ENCODE measurements at regions not wholly inside any gene's neighbourhood (a gene's known extent, or its start where the extent isn't known, plus 50 kb on each side); places are given as distances from the start of the nearest gene placed in this dataset.

GRCh38 chr12:124411281-124411878 lies 116.5 kb downstream of the RFLNA start:
- ATAC-seq (no peak), DNase-seq (no peak)
- H3K27ac Mint-ChIP-seq = no peak overlapping the region
- no peaks in the 10 kb centered on the region for H3K9me3 Mint-ChIP-seq (ENCODE audit: low read depth)
- no peaks in the 10 kb centered on the region for H3K27me3 Mint-ChIP-seq
- CTCF ChIA-PET = no interaction called here
- H3K36me3 Mint-ChIP-seq = no peaks in the 10 kb centered on the region
- no peaks in the 10 kb centered on the region for H3K4me1 Mint-ChIP-seq
- H3K4me3 Mint-ChIP-seq = no peak overlapping the region

DNA sequence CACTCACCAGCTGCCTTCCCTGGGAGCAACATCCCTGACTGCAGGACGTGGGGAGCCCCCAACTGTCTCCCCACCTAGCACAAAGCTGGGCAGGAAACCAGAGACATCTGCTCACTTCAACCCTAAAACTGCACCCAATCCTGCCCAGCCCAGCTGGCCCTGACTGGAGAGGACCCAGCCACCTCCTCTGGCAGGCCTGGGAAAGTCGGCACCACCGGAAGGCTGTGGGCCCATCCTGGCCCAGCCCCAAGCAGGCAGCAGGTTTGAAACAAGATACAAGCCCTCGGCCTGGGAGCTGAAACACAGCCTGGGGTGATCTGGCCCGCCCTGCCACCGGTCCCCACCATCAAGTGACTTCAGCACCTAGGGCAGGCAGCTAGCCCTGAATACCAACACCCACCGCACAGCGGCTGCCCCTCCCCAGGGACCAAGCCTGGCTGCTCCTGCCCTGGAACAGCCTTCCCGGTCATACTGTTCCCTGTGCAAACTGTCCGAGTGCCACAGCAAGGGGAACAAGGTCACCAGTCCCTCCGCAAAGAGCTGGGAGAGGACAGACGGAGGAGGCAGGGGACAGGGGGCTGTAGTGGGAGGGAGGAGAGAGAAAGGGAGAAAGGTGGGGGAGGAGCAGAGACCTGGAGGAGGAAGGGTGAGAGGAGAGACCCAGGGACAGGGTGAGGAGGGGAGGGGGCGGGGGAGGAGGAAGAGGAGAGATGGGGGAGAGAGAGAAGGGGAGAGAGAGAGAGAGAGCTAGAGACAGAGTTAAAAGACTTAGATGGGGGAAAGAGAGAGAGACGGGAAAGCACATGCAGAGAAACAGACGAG lies 115.7 kb downstream of the RFLNA start:
- Mint-ChIP-seq H3K27ac (no peak overlapping the region), H3K9me3 (ENCODE audit: low read depth) (no peaks in the 10 kb centered on the region), H3K27me3 (no peaks in the 10 kb centered on the region), H3K4me1 (no peaks in the 10 kb centered on the region), H3K4me3 (no peak overlapping the region), H3K36me3 (no peaks in the 10 kb centered on the region)
- ATAC-seq = no peak
- no peak for DNase-seq
- CTCF ChIA-PET = interaction anchor here (1.4 kb wide), 1 partner anchor 11 kb away, joined by 3 read pairs; no protein-coding TSS in a partner anchor

DNA sequence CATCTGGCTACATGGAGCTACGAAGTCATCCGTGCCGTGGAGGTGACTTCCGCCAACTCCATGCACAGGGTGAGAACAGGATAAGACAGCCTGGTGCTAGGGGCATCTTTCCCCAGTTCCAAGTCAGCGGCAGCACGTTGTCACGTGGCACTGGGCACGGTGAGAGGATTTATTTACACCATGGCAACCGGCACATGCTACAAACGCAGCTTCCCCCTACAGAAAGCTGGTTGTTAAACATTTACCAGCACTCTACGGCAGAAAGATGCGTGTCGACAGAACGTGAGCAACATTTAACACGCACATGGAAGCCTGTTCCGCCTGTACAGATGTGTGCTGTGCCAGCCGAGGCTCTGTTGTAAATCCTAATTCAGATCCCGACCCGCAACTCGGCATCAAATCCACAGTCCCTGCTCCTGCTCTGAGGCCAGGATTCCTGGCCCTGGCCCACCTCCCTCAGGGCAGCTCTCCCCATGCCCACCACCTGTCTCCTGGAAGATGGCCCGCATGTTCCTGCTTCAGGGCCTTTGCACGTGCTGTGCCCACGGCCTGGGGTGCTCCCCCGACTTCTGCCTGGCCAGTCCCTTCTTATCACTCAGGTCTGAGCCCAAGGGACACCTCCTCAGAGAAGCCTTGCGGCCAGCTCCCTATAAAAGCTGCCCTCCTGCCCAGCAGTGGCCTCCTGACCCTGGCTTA lies 114.1 kb downstream of the RFLNA start:
- Mint-ChIP-seq H3K27me3 (no peaks in the 10 kb centered on the region), H3K27ac (no peak overlapping the region), H3K36me3 (no peaks in the 10 kb centered on the region), H3K4me1 (no peaks in the 10 kb centered on the region), H3K4me3 (no peak overlapping the region), H3K9me3 (ENCODE audit: low read depth) (no peaks in the 10 kb centered on the region)
- no peak for DNase-seq
- CTCF ChIA-PET = interaction anchor here (1.1 to 1.4 kb wide), 2 partner anchors 10 to 15 kb away, joined by 3 read pairs; no protein-coding TSS in a partner anchor
- ATAC-seq = no peak

DNA sequence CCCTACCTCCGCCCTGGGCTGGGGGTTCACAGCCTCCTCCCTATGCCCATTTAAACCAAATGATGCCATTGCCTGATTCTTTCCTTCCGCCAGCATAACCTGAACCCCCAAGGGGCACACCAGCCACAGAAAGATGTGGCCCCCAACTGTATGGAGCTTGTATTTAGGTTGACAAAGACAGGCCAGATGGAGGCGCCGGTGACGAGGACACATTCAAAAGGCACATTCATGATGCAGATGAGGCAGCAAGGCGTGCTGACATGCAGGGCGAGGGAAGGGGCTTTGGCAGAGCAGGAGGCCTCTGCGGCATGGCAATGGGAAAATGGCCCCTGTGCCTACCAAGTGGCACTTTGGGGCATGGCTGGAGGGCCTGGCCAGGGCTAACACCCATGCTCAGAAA lies 112.2 kb downstream of the RFLNA start:
- Mint-ChIP-seq H3K27me3 (no peaks in the 10 kb centered on the region), H3K36me3 (no peaks in the 10 kb centered on the region), H3K27ac (no peak overlapping the region), H3K9me3 (ENCODE audit: low read depth) (no peaks in the 10 kb centered on the region), H3K4me1 (no peaks in the 10 kb centered on the region), H3K4me3 (no peak overlapping the region)
- no peak for DNase-seq
- ATAC-seq = no peak
- CTCF ChIA-PET = no interaction called here

GRCh38 chr12:124406043-124406442 lies 111.2 kb downstream of the RFLNA start:
- no peaks in the 10 kb centered on the region for H3K4me1 Mint-ChIP-seq
- no peaks in the 10 kb centered on the region for H3K27me3 Mint-ChIP-seq
- H3K27ac Mint-ChIP-seq = no peak overlapping the region
- no peaks in the 10 kb centered on the region for H3K36me3 Mint-ChIP-seq
- no peak for ATAC-seq
- CTCF ChIA-PET = no interaction called here
- no peaks in the 10 kb centered on the region for H3K9me3 Mint-ChIP-seq (ENCODE audit: low read depth)
- no peak overlapping the region for H3K4me3 Mint-ChIP-seq
- no peak for DNase-seq

DNA sequence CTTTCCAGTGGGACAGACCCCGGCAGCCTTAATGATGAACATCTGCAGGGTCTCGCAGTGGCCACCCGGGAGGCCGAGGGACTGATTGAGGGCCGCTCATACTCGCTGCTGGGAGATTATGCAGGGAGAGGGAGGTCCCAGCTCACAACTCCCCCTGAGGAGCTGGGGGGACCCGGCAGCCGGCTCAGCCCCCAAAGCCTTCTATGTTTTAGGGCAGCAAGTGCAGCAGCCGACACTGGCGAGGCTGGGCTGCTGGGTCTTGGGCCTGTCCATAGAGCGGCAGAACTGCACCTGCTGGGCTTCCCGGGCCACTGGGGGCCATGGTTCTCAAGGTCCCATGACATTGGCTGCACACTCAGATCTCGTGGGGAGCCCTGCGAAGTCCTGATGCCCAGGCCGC lies 110.7 kb downstream of the RFLNA start:
- ATAC-seq (no peak), DNase-seq (no peak)
- Mint-ChIP-seq H3K36me3 (no peaks in the 10 kb centered on the region), H3K4me3 (no peak overlapping the region), H3K27me3 (no peaks in the 10 kb centered on the region), H3K9me3 (ENCODE audit: low read depth) (no peaks in the 10 kb centered on the region), H3K4me1 (no peaks in the 10 kb centered on the region), H3K27ac (no peak overlapping the region)
- CTCF ChIA-PET = no interaction called here

DNA sequence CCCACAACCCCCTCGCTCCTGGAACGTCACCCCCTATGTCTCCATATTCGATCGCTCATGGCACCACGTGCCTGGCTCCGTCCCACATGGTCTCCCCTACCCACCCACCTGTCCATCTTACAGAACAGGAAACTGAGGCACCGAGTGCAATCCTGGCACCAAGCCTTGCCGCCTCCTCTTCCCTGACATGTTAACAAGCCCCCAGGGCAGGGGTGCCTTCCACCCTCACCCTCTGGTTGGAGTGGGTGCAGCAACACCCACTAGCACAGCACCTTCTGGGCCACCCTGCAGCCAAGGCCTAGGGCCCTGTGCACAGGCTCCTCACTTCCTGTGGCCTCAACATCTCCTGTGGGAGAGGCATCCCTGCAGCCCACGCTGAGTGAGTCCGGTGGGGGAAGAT lies 110.3 kb downstream of the RFLNA start:
- Mint-ChIP-seq H3K27me3 (no peaks in the 10 kb centered on the region), H3K4me3 (no peak overlapping the region), H3K36me3 (no peaks in the 10 kb centered on the region), H3K9me3 (ENCODE audit: low read depth) (no peaks in the 10 kb centered on the region), H3K4me1 (no peaks in the 10 kb centered on the region), H3K27ac (no peak overlapping the region)
- no peak for ATAC-seq
- CTCF ChIA-PET = no interaction called here
- DNase-seq = no peak

DNA sequence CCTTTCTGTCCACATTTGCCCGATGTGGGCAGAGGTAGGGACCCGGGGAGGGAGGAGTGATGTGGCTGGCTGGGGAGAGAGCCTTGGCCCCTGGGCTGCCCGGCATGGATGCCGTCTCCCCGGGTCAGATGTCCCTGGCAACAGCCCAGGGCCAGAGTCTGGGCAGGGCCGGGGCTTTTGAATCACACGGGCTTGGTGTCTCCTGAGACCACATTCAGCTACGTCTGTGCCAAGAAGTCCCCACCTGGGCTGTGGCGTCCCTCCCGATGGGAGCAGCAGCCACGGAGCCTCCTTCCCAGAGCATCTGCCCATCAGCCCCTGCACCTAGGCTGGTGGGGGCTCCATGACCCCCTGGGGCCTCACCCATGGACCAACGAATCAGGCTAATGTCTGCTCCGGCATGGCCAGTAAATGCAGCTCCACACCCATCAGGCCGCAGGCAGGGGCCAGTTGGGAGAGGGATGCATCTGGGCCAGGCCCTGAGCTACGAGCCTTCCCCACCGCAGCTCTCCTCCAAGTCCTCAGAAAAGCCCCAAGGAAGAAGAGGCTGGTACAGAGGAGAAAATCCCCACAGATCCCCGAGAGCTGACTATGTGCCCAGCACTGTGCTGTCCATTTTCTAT lies 109.4 kb downstream of the RFLNA start:
- Mint-ChIP-seq H3K9me3 (ENCODE audit: low read depth) (no peaks in the 10 kb centered on the region), H3K36me3 (no peaks in the 10 kb centered on the region), H3K27ac (no peak overlapping the region), H3K27me3 (no peaks in the 10 kb centered on the region), H3K4me1 (no peaks in the 10 kb centered on the region), H3K4me3 (no peak overlapping the region)
- ATAC-seq = peak; percentile 25
- CTCF ChIA-PET = no interaction called here
- DNase-seq = no peak

- no peak for ATAC-seq
- H3K36me3 Mint-ChIP-seq = no peaks in the 10 kb centered on the region
- no peaks in the 10 kb centered on the region for H3K9me3 Mint-ChIP-seq (ENCODE audit: low read depth)
- peak overlapping the region; percentile 4 for H3K27ac Mint-ChIP-seq
- DNase-seq = no peak
- CTCF ChIA-PET = no interaction called here
- no peaks in the 10 kb centered on the region for H3K27me3 Mint-ChIP-seq
- no peak overlapping the region for H3K4me3 Mint-ChIP-seq
- H3K4me1 Mint-ChIP-seq = no peaks in the 10 kb centered on the region
Measured at GRCh38 chr12:124403273-124403672, 108.4 kb downstream of the RFLNA start.

DNA sequence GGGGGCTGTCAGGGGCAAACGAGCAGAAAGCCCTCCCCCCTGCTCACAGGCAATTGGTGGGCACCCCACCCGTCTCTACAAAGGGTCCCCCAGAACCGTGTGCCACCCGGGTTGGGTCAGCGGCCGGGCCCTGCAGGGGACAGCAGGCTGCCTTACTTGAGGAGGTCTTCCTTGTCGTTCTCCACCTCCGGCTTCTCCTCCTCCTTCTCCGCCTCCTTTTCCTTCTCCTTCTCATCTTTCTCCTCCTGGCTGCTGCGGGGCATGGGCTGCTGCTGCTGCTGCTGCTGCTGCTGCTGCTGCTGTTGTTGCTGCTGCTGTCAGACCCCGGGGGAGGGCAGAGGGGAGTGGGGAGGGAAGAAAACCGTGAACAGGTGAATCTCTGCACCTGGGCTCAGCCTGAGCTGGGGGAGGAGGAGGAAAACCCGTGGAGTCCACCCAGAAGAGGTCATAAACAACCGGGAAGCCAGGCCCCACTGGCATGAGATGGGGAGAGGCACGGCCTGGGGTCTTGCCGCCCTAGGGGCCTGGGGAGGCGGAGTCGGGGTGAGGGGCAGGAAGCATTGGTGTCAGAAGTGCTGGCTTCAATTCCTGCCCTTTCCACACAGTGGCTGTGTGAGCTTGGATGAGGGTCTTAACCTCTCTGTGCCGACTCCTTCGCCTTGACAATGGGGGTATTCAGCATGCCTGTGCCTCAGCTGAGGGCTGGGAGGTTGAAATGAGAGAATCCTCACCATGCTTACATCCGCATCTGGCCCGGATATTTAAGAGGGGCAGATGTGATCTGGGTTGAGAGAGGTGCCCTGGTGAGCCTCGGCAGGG lies 107.6 kb downstream of the RFLNA start:
- Mint-ChIP-seq H3K9me3 (ENCODE audit: low read depth) (no peaks in the 10 kb centered on the region), H3K4me3 (no peak overlapping the region), H3K27me3 (no peaks in the 10 kb centered on the region), H3K27ac (no peak overlapping the region), H3K4me1 (no peaks in the 10 kb centered on the region), H3K36me3 (no peaks in the 10 kb centered on the region)
- ATAC-seq (no peak), DNase-seq (no peak)
- CTCF ChIA-PET = no interaction called here

DNA sequence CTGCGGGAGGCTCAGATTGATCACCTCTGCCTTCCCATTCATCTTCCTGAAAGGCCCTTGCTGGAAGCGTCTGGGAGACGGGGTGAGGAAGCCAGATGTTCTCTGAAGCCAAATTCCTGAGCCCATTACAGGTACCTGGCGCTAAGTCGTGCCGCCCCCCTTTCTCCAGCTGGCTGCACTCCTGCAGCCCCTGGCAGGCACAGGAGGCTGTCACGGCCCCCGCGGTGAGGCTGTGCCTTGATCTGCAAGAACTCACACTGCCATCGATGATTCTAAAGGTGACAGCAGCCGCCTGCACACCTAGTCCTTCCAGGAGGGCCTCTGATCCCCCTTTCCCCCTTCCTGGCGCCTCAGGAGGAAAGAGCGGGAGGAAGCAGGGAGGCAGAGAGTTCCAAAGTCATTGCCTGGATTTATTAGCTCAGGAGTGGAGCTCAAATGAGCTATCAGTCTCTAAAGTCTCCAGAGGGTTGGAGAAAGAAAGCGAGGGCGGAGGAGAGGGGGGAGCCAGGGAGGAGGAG lies 106.9 kb downstream of the RFLNA start:
- Mint-ChIP-seq H3K9me3 (ENCODE audit: low read depth) (no peaks in the 10 kb centered on the region), H3K4me1 (no peaks in the 10 kb centered on the region), H3K27ac (no peak overlapping the region), H3K4me3 (no peak overlapping the region), H3K36me3 (no peaks in the 10 kb centered on the region), H3K27me3 (no peaks in the 10 kb centered on the region)
- ATAC-seq = no peak
- CTCF ChIA-PET = no interaction called here
- DNase-seq = no peak

GRCh38 chr12:124400124-124400523 lies 105.2 kb downstream of the RFLNA start:
- CTCF ChIA-PET = interaction anchor here (0.6 to 1.3 kb wide), 2 partner anchors 19 to 72 kb away, joined by 3 to 5 read pairs; no protein-coding TSS in a partner anchor
- Mint-ChIP-seq H3K4me3 (no peak overlapping the region), H3K9me3 (ENCODE audit: low read depth) (no peaks in the 10 kb centered on the region), H3K27me3 (no peaks in the 10 kb centered on the region), H3K4me1 (no peaks in the 10 kb centered on the region), H3K27ac (no peak overlapping the region), H3K36me3 (no peaks in the 10 kb centered on the region)
- ATAC-seq (no peak), DNase-seq (no peak)

DNA sequence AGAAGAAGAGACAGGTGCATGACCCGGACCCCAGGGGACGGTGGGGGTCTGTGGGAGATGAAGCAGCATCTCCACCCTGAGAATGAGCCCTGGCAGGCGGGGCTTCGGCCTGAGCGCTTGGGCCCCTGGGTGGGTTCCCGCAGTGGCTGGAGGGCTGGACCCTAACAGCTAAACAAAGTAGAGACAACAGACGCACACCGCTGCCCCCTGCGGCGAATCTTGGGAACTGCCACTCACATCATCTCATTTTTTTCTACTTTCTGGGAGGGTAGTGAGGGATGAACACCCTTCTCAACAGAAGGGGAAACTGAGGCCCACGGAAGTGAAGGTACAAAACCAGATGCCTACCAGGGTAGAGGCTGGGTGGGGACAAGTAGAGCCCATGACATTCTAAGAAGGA lies 104.7 kb downstream of the RFLNA start:
- Mint-ChIP-seq H3K36me3 (no peaks in the 10 kb centered on the region), H3K9me3 (ENCODE audit: low read depth) (no peaks in the 10 kb centered on the region), H3K27ac (no peak overlapping the region), H3K4me1 (no peaks in the 10 kb centered on the region), H3K4me3 (no peak overlapping the region), H3K27me3 (no peaks in the 10 kb centered on the region)
- no peak for DNase-seq
- CTCF ChIA-PET = interaction anchor here (0.6 to 1.7 kb wide), 8 partner anchors 10 to 372 kb away, joined by 3 to 7 read pairs (median 4); no protein-coding TSS in a partner anchor
- peak; percentile 24 for ATAC-seq
